ENCODE measurements at regions not wholly inside any gene's neighbourhood (a gene's known extent, or its start where the extent isn't known, plus 50 kb on each side); places are given as distances from the start of the nearest gene placed in this dataset.
"Not testable (repeated sequence)": the region's sequence is repeated elsewhere in the genome, so short reads cannot be mapped to it uniquely, and the experiment has no call there.

DNA sequence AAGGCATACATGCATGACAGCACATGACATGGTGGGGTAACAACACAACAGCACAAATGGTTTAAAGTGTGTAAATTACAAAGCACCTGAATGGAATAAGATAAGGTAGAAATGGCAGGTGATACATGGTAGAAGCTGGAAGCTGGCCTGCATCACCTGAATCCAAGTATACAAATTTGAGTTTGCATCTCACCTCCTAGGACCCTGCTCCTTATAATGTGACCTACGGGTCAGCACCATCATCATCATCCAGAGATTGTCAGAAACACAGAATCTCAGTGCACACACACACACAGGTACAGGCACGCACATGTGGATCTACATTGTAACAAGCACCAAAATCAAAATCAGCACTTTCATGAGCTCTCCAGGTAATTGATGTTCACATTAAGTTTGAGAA, 1048.2 kb upstream of the AUTS2 start:
- DNase-seq (ENCODE audit: low read depth) = no peak

GRCh38 chr7:68550635-68551034, 1047.6 kb upstream of the AUTS2 start:
- DNase-seq (ENCODE audit: low read depth) = no peak

- no peak for DNase-seq (ENCODE audit: low read depth)
Observed at GRCh38 chr7:68556537-68556936, 1041.7 kb upstream of the AUTS2 start.

- DNase-seq (ENCODE audit: low read depth) = no peak
Observed at GRCh38 chr7:68559518-68559917, 1038.8 kb upstream of the AUTS2 start.

DNA sequence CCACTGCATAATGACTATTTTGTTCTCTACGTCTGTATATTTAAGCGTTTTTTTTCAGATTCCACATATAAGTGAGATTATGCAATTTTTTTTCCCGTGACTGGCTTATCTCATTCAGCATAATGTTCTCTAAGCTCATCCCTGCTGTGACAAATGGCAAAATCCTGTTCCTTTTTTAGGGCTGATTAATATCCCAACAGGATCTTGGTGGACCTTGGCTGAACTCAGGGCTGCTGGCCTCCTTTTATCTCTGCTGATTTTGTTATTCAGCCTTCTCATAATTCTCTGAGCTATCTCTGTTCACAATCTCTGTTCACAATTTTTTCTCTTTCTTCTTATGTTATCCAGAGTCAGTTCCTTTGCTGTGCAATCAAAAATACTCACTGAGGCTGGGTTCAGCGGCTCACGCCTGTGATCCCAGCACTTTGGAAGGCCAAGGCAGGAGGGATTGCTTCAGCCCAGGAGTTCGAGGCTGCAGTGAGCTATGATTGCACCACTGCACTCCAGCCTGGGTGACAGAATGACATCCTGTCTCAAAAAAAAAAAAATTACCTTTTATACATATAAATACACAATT, 1035.9 kb upstream of the AUTS2 start:
- no peak for DNase-seq (ENCODE audit: low read depth)

- no peak for DNase-seq (ENCODE audit: low read depth)
Observed at GRCh38 chr7:68564306-68565135, 1033.8 kb upstream of the AUTS2 start.

DNA sequence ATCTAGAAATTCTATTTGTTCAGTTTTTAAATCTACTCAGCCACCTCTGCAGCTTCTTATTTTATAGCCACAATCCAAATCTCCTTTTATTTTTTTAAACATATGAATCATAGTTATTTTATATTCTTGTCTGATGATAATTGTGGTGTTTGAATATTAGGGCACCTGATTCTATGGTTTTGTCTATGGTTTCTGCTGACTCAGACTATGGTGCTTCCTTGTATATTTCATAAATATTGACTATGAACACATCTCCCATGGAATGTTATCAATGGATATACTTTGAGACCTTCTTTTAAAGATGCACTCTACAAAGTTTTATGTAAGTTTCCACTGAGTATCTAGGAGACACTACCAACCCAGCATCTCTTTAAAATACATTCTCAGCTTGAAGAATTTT, 1027.0 kb upstream of the AUTS2 start:
- DNase-seq (ENCODE audit: low read depth) = no peak

DNA sequence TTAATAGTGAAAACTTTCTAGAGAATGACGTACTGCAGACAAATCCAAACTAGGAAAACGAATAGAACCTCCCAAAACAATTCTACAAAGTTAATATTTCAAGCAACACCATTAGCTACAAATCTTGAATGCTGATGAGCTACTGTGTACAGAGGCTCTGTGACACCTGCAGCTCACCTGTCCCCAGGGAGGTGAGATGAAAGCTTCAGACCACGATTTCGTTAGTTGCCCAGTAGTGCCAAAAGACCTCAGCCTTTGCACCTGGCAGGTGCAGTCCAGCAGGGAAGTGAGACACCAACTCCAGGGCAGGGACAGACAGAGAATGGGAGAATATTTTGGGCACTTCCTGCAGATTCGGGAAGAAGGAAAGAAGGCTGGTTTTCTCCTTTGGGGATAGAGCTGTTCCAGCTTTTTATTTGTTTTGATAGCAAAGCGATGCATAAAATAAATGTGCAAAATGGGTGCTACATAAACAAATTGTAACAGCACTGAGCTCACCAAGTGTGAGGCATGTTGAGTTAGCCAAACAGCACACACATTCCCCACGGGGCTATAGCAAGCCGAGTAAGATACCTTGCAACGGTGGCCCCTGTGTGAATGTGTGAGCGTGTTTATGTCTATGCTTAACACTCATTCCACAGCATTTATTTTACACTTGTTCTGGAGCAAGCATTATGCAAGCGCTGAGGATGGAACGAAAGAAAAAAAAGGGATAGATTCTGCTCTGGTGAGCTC, 1024.8 kb upstream of the AUTS2 start:
- DNase-seq (ENCODE audit: low read depth) = no peak

- DNase-seq (ENCODE audit: low read depth) = no peak
Observed at GRCh38 chr7:68576366-68576765, 1021.9 kb upstream of the AUTS2 start.

DNA sequence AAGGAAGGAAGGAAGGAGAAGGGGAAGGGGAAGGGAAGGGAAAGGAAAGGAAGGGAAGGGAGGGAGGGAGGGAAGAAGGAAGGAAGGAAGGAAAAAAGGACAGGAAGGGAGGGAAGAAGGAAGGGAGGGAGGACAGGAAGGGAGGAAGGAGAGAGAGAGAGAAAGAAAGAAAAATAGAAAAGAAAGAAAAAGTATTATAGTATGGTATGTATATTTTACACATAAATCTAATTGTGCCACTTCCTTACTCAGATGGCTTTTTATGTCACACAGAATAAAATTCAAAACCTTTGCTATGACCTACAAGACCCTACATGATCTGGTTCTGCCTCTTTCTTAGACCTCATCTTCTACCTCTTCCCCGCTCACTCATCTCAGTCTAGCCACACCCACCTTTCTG, 1016.9 kb upstream of the AUTS2 start:
- DNase-seq (ENCODE audit: low read depth) = no peak

DNA sequence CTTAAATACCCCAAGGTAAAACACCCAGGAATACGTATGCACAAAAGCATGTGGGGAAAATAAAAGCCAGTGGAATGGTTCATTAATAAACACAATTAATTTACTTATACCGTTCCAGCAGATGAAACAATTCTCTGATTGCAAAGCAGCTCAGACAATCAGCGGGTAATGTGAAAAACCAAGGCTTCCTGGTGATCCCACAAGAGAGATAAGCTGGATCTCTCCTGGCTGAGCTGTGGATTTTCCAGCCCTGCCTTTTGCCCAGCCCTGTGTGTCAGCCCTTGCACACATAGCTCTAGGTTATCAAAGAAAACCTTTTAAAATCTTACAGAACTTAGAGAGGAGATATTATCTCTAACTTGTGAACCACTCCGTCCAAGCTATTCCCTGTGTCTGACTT, 1010.7 kb upstream of the AUTS2 start:
- DNase-seq (ENCODE audit: low read depth) = no peak

GRCh38 chr7:68601826-68602225, 996.4 kb upstream of the AUTS2 start:
- no peak for DNase-seq (ENCODE audit: low read depth)

GRCh38 chr7:68604541-68604940, 993.7 kb upstream of the AUTS2 start:
- no peak for DNase-seq (ENCODE audit: low read depth)

- no peak for DNase-seq (ENCODE audit: low read depth)
Observed at GRCh38 chr7:68610701-68611100, 987.6 kb upstream of the AUTS2 start.

GRCh38 chr7:68613405-68613804, 984.9 kb upstream of the AUTS2 start:
- DNase-seq (ENCODE audit: low read depth) = no peak

DNA sequence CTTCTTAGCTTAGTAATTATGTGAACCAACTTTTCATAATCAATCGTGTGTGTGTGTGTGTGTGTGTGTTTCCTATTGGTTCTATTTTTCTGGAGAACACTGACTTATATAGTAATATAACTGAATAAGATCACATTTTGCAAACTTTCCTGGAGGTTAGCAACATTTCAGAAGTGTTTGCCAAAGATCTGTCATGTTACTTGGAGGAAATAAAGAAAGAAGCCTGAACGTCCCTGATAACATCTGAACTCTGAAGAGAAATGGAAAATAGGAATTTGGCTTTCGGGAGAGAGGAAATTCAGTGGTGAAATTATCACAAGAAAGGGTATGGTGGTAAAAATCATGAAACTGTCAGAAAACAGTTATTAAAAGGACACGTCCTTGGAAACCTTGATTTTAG, 984.4 kb upstream of the AUTS2 start:
- no peak for DNase-seq (ENCODE audit: low read depth)

DNA sequence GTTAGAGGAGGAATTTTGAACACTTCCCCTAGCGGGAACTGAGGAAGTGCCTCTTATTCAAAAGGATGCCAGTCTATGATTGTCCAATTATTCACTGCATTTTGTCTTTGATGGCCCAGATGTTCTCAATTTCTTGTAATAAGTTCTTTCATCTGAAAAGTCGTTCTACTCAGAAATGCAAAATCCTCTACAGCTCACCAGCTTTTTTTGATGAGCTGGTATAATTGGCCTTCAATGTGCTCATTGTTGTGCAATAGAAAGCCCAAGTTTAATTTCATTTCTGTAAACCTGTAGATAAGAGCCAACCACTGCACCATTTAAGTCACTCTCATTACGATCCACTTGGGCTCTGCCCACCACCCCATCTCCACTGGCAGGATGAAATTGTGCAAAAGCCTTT, 978.7 kb upstream of the AUTS2 start:
- no peak for DNase-seq (ENCODE audit: low read depth)

GRCh38 chr7:68622500-68622899, 975.8 kb upstream of the AUTS2 start:
- DNase-seq (ENCODE audit: low read depth) = no peak

- DNase-seq (ENCODE audit: low read depth) = no peak
Observed at GRCh38 chr7:68623030-68623429, 975.2 kb upstream of the AUTS2 start.

- no peak for DNase-seq (ENCODE audit: low read depth)
Observed at GRCh38 chr7:68627247-68627864, 970.9 kb upstream of the AUTS2 start.

DNA sequence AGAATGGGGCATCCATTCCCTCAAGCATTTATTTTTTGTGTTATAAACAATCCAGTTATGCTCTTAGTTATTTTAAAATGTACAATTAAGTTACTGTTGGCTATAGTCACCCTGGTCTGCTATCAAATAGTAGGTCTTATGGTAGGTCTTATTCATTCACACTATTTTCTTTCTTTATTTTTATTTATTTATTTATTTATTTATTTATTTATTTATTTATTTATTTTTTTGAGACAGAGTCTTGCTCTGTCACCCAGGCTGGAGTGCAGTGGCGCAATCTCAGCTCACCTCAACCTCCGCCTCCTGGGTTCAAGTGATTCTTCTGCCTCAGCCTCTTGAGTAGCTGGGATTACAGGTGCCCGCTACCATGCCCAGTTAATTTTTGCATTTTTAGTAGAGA, 967.4 kb upstream of the AUTS2 start:
- DNase-seq (ENCODE audit: low read depth) = not testable (repeated sequence)

DNA sequence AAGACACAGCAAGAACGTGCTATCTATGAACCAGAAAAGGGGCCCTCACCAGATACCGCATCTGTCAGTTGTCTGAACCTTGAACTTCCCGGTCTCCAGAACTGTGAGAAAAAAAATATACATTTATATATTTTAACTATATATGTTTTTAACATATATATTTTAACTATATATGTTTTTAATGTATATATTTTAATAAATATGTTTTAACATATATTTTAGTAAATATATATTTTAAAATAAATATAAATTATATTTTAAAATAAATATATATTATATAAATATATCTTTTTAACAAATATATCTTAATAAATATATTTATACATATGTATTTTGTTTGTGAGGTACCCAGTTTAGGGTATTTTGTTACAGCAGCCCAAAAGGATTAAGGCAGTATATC, 958.2 kb upstream of the AUTS2 start:
- no peak for DNase-seq (ENCODE audit: low read depth)

- no peak for DNase-seq (ENCODE audit: low read depth)
Observed at GRCh38 chr7:68642727-68643126, 955.5 kb upstream of the AUTS2 start.
